Right atrium auricular region (tissue), 2 donors: ENCODE measurements at regions not wholly inside any gene's neighbourhood (a gene's known extent, or its start where the extent isn't known, plus 50 kb on each side); places are given as distances from the start of the nearest gene placed in this dataset.

Experiments used
- DNase-seq: peaks from one replicate; pipeline ENCODE4 v3.0.0-alpha.2; 2019; ENCODE audit warnings: low spot score
- H3K27ac ChIP-seq, 2 donors: fragments of 200-600 bp; sonication (generic); 1 replicate in 1 of 2; 2 replicates in 1 of 2; pipeline ENCODE4 v1.5.1; 2016 to 2019
- H3K27me3 ChIP-seq, 2 donors: fragments of 200-600 bp; sonication (generic); one replicate each; pipeline versions ENCODE4 v1.5.1 to v1.6.0; 2017 to 2019
- H3K36me3 ChIP-seq: fragments of 200-600 bp; sonication (generic); one replicate; pipeline ENCODE4 v1.5.1; 2016
- H3K4me1 ChIP-seq, 2 donors: fragments of 200-600 bp; sonication (generic); one replicate each; pipeline versions ENCODE4 v1.5.1 to v1.6.0; 2017 to 2019
- H3K4me3 ChIP-seq, 2 donors: fragments of 200-600 bp; sonication (generic); 1 replicate in 1 of 2; 2 replicates in 1 of 2; pipeline ENCODE4 v1.5.1; 2017 to 2019; ENCODE audit warnings: mild to moderate bottlenecking in 1 of 2, moderate library complexity in 1 of 2
- H3K9me3 ChIP-seq, 2 donors: fragments of 200-600 bp; sonication (generic); one replicate each; pipeline ENCODE4 v1.5.1; 2019
- CTCF ChIP-seq, 2 donors: fragments of 200-600 bp; sonication (generic); IDR thresholded peaks; one replicate each; pipeline ENCODE4 v1.5.1; 2019; ENCODE audit warnings: antibody characterized with exemption in 2 of 2

GRCh38 chr4:179392787-179393186 lies 1950.5 kb upstream of the AGA start:
- H3K36me3 ChIP-seq, result no peaks in the 10 kb centered on the region
- H3K27ac ChIP-seq, result no peak overlapping the region
- TF ChIP-seq CTCF (IDR thresholded peaks at IDR 0.05), result no peak

GRCh38 chr4:179398414-179398813 lies 1956.2 kb upstream of the AGA start:
- Histone ChIP-seq H3K4me1 (no peaks in the 10 kb centered on the region), H3K27ac (no peak overlapping the region), H3K36me3 (no peaks in the 10 kb centered on the region), H3K4me3 (no peak overlapping the region), H3K27me3 (no peaks in the 10 kb centered on the region), H3K9me3 (no peaks in the 10 kb centered on the region)
- DNase-seq, result no peak
- TF ChIP-seq CTCF (IDR thresholded peaks at IDR 0.05), result no peak

More at GRCh38 chr4:179392787-179393186, 1950.5 kb upstream of the AGA start:
- no peak overlapping the region for H3K4me3 ChIP-seq
- DNase-seq, result no peak
- no peaks in the 10 kb centered on the region for H3K27me3 ChIP-seq
- H3K4me1 ChIP-seq, result no peaks in the 10 kb centered on the region
- no peaks in the 10 kb centered on the region for H3K9me3 ChIP-seq

- no peaks in the 10 kb centered on the region for H3K27me3 ChIP-seq
- H3K27ac ChIP-seq, result no peak overlapping the region
- H3K36me3 ChIP-seq, result no peaks in the 10 kb centered on the region
- no peak for TF ChIP-seq CTCF (IDR thresholded peaks at IDR 0.05)
- H3K9me3 ChIP-seq, result no peaks in the 10 kb centered on the region
- no peaks in the 10 kb centered on the region for H3K4me1 ChIP-seq
- DNase-seq, result no peak
- H3K4me3 ChIP-seq, result no peak overlapping the region
These were observed 1957.0 kb upstream of the AGA start for GRCh38 chr4:179399054-179399782.

GRCh38 chr4:179415037-179415846 lies 1973.0 kb upstream of the AGA start:
- no peak overlapping the region for H3K27ac ChIP-seq
- H3K4me3 ChIP-seq, result no peak overlapping the region
- DNase-seq, result no peak
- no peaks in the 10 kb centered on the region for H3K27me3 ChIP-seq
- H3K4me1 ChIP-seq, result no peaks in the 10 kb centered on the region
- no peak for TF ChIP-seq CTCF (IDR thresholded peaks at IDR 0.05)
- no peaks in the 10 kb centered on the region for H3K9me3 ChIP-seq
- H3K36me3 ChIP-seq, result no peaks in the 10 kb centered on the region

- no peak for DNase-seq
These were observed 1973.6 kb upstream of the AGA start for GRCh38 chr4:179415847-179416223.

More at GRCh38 chr4:179415847-179416223, 1973.6 kb upstream of the AGA start:
- Histone ChIP-seq H3K27ac (no peak overlapping the region), H3K4me1 (no peaks in the 10 kb centered on the region), H3K9me3 (no peaks in the 10 kb centered on the region), H3K4me3 (no peak overlapping the region), H3K27me3 (no peaks in the 10 kb centered on the region), H3K36me3 (no peaks in the 10 kb centered on the region)
- no peak for TF ChIP-seq CTCF (IDR thresholded peaks at IDR 0.05)
